Effector memory CD4-positive, alpha-beta T cell (primary cell): ENCODE measurements at regions not wholly inside any gene's neighbourhood (a gene's known extent, or its start where the extent isn't known, plus 50 kb on each side); places are given as distances from the start of the nearest gene placed in this dataset.

Source experiments
- DNase-seq, 3 donors: peaks; one replicate each; pipeline ENCODE4 v3.0.0-alpha.2; 2020
- H3K27ac ChIP-seq: 2 replicates; pipeline ENCODE4 v1.7.0; 2013; ENCODE audit warnings: mild to moderate bottlenecking, low read length, moderate library complexity; ENCODE audit not compliant: insufficient read depth, poor library complexity, severe bottlenecking
- H3K27me3 ChIP-seq: replicated peaks from 2 replicates; pipeline ENCODE4 v1.7.0; 2013; ENCODE audit warnings: mild to moderate bottlenecking, low read length; ENCODE audit not compliant: insufficient read depth, control insufficient read depth, poor library complexity, severe bottlenecking
- H3K36me3 ChIP-seq: 2 replicates; pipeline ENCODE4 v1.7.0; 2013; ENCODE audit warnings: mild to moderate bottlenecking, low read length, moderate library complexity; ENCODE audit not compliant: control insufficient read depth, insufficient read depth
- H3K4me1 ChIP-seq: 2 replicates; pipeline ENCODE4 v1.7.0; 2013; ENCODE audit warnings: low read length, mild to moderate bottlenecking; ENCODE audit not compliant: control insufficient read depth, insufficient read depth, poor library complexity, severe bottlenecking
- H3K4me3 ChIP-seq: 2 replicates; pipeline ENCODE4 v1.7.0; 2013; ENCODE audit warnings: low read length, low read depth, mild to moderate bottlenecking; ENCODE audit not compliant: insufficient read depth, poor library complexity, severe bottlenecking
- H3K9me3 ChIP-seq: 2 replicates; pipeline ENCODE4 v1.7.0; 2013; ENCODE audit warnings: mild to moderate bottlenecking, low read length, moderate library complexity; ENCODE audit not compliant: control insufficient read depth

- H3K27me3 ChIP-seq, result no peaks in the 10 kb centered on the region
- no peak for DNase-seq
- no peak overlapping the region for H3K4me3 ChIP-seq
- no peak overlapping the region for H3K27ac ChIP-seq
- no peaks in the 10 kb centered on the region for H3K4me1 ChIP-seq
- no peaks in the 10 kb centered on the region for H3K9me3 ChIP-seq
- no peaks in the 10 kb centered on the region for H3K36me3 ChIP-seq
Observed at GRCh38 chr5:114252226-114252625, 109.6 kb upstream of the KCNN2 start.

GRCh38 chr5:114255260-114255659, 106.6 kb upstream of the KCNN2 start:
- no peak overlapping the region for H3K4me3 ChIP-seq
- H3K4me1 ChIP-seq, result no peaks in the 10 kb centered on the region
- no peak overlapping the region for H3K27ac ChIP-seq
- H3K9me3 ChIP-seq, result no peaks in the 10 kb centered on the region
- no peaks in the 10 kb centered on the region for H3K36me3 ChIP-seq
- no peak for DNase-seq
- H3K27me3 ChIP-seq, result no peaks in the 10 kb centered on the region

GRCh38 chr5:114261989-114262388, 99.9 kb upstream of the KCNN2 start:
- Histone ChIP-seq H3K27ac (no peak overlapping the region), H3K4me1 (no peaks in the 10 kb centered on the region), H3K9me3 (no peaks in the 10 kb centered on the region), H3K27me3 (no peaks in the 10 kb centered on the region), H3K36me3 (no peaks in the 10 kb centered on the region), H3K4me3 (no peak overlapping the region)
- DNase-seq, result no peak

GRCh38 chr5:114265432-114266060, 96.3 kb upstream of the KCNN2 start:
- DNase-seq, result no peak
- Histone ChIP-seq H3K4me3 (no peak overlapping the region), H3K27me3 (no peaks in the 10 kb centered on the region), H3K36me3 (no peaks in the 10 kb centered on the region), H3K4me1 (no peaks in the 10 kb centered on the region), H3K9me3 (no peaks in the 10 kb centered on the region), H3K27ac (no peak overlapping the region)

- Histone ChIP-seq H3K27ac (no peak overlapping the region), H3K36me3 (no peaks in the 10 kb centered on the region), H3K4me1 (no peaks in the 10 kb centered on the region), H3K27me3 (no peaks in the 10 kb centered on the region), H3K4me3 (no peak overlapping the region), H3K9me3 (no peaks in the 10 kb centered on the region)
- DNase-seq, result no peak
Observed at GRCh38 chr5:114266374-114266773, 95.5 kb upstream of the KCNN2 start.

GRCh38 chr5:114296191-114296590, 65.7 kb upstream of the KCNN2 start:
- Histone ChIP-seq H3K27ac (no peak overlapping the region), H3K4me3 (no peak overlapping the region), H3K4me1 (no peaks in the 10 kb centered on the region), H3K36me3 (no peaks in the 10 kb centered on the region), H3K27me3 (no peaks in the 10 kb centered on the region), H3K9me3 (no peaks in the 10 kb centered on the region)
- no peak for DNase-seq

- Histone ChIP-seq H3K4me1 (no peaks in the 10 kb centered on the region), H3K36me3 (no peaks in the 10 kb centered on the region), H3K27me3 (no peaks in the 10 kb centered on the region), H3K27ac (no peak overlapping the region), H3K9me3 (no peaks in the 10 kb centered on the region), H3K4me3 (no peak overlapping the region)
- DNase-seq, result no peak
Observed at GRCh38 chr5:114297915-114298314, 64.0 kb upstream of the KCNN2 start.

GRCh38 chr5:114305402-114306207, 56.3 kb upstream of the KCNN2 start:
- DNase-seq, result no peak
- no peaks in the 10 kb centered on the region for H3K4me1 ChIP-seq
- H3K27me3 ChIP-seq, result no peaks in the 10 kb centered on the region
- no peaks in the 10 kb centered on the region for H3K36me3 ChIP-seq
- no peak overlapping the region for H3K27ac ChIP-seq
- no peak overlapping the region for H3K4me3 ChIP-seq
- no peaks in the 10 kb centered on the region for H3K9me3 ChIP-seq

GRCh38 chr5:114308017-114308416, 53.9 kb upstream of the KCNN2 start:
- Histone ChIP-seq H3K9me3 (no peaks in the 10 kb centered on the region), H3K27me3 (no peaks in the 10 kb centered on the region), H3K27ac (no peak overlapping the region), H3K4me3 (no peak overlapping the region), H3K4me1 (no peaks in the 10 kb centered on the region), H3K36me3 (no peaks in the 10 kb centered on the region)
- DNase-seq, result no peak

GRCh38 chr5:114308508-114308907, 53.4 kb upstream of the KCNN2 start:
- H3K27me3 ChIP-seq, result no peaks in the 10 kb centered on the region
- DNase-seq, result no peak
- H3K9me3 ChIP-seq, result no peaks in the 10 kb centered on the region

More at GRCh38 chr5:114308508-114308907, 53.4 kb upstream of the KCNN2 start:
- Histone ChIP-seq H3K36me3 (no peaks in the 10 kb centered on the region), H3K4me3 (no peak overlapping the region), H3K27ac (no peak overlapping the region), H3K4me1 (no peaks in the 10 kb centered on the region)
